ENCODE measurements at regions not wholly inside any gene's neighbourhood (a gene's known extent, or its start where the extent isn't known, plus 50 kb on each side); places are given as distances from the start of the nearest gene placed in this dataset.

DNA sequence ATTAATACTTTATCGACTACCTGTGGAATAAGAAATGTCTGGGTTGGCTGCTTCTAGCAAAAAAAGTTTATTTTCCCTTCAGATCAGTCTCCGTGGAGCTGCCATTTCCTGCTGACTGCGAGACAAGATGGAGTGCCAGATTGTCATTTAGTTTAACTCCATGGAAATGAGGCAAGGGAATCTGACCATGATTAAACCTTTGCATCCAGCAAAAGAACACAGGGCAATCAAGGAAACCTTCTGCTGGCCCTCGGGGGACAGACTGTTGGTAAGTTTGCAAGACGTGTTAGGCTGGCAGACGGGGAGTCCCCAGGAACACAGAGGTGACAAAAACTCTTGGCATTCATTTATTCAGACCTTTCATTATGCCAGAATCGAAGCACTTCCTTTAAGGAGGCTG lies 52.2 kb upstream of the SPACA1 start:
- H3K27ac ChIP-seq, result no peak overlapping the region

DNA sequence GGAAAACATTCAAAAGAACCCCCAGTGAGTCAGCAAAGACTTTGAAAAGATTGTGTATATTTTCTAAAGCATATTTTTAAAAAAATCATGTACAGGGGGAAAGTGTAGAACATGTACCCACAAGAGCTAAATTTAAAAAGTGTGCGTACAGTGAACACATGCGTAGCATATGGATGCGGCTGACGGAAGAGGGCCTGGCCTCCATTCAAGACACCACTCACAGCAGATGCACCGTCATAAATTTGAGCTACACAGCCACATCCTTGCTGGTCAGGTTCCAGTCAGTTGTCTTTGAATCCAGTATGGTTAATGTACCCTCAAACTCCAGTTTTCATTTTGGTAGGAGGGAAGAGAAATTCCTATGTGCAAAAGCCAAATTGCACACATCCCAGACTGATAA lies 54.3 kb upstream of the SPACA1 start:
- ATAC-seq, result no peak
- no peaks in the 10 kb centered on the region for H3K27me3 ChIP-seq

More for the DNA sequence above, 52.2 kb upstream of the SPACA1 start:
- no peak for DNase-seq
- Histone ChIP-seq H3K27me3 (no peaks in the 10 kb centered on the region), H3K4me3 (no peak overlapping the region), H3K4me1 (no peaks in the 10 kb centered on the region), H3K9me3 (no peaks in the 10 kb centered on the region), H3K36me3 (no peaks in the 10 kb centered on the region)
- no peak for ATAC-seq
- intact Hi-C loops (cut with DNase I), result no loop called here
- TF ChIP-seq, protein P1, sequence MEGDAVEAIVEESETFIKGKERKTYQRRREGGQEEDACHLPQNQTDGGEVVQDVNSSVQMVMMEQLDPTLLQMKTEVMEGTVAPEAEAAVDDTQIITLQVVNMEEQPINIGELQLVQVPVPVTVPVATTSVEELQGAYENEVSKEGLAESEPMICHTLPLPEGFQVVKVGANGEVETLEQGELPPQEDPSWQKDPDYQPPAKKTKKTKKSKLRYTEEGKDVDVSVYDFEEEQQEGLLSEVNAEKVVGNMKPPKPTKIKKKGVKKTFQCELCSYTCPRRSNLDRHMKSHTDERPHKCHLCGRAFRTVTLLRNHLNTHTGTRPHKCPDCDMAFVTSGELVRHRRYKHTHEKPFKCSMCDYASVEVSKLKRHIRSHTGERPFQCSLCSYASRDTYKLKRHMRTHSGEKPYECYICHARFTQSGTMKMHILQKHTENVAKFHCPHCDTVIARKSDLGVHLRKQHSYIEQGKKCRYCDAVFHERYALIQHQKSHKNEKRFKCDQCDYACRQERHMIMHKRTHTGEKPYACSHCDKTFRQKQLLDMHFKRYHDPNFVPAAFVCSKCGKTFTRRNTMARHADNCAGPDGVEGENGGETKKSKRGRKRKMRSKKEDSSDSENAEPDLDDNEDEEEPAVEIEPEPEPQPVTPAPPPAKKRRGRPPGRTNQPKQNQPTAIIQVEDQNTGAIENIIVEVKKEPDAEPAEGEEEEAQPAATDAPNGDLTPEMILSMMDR (IDR thresholded peaks at IDR 0.05), result no peak

DNA sequence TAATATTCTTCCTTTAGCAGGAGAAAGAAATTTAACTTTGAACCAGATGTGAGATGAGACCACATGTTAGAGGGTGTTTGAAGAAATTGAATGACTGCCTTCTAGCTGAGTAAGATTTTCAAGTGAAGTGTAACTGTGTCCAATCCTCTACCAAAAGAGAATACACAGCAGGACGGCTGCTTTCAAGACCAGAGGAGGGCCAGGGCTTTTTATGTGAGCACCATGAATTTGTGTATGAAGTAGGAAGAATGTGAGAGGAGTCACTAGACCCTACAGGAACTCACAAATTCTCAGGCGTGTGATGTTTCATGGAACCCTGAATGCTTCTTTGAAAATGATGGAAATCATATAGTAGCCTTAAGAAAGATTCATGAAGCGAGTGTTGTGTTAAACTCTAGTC lies 56.8 kb upstream of the SPACA1 start:
- no peak for ATAC-seq

More for the DNA sequence above, 54.3 kb upstream of the SPACA1 start:
- no peak for DNase-seq
- TF ChIP-seq, protein P1 (IDR thresholded peaks at IDR 0.05), result no peak
- Histone ChIP-seq H3K4me3 (no peak overlapping the region), H3K4me1 (no peaks in the 10 kb centered on the region), H3K27ac (no peak overlapping the region), H3K9me3 (no peaks in the 10 kb centered on the region), H3K36me3 (no peaks in the 10 kb centered on the region)
- intact Hi-C loops (cut with DNase I), result no loop called here

DNA sequence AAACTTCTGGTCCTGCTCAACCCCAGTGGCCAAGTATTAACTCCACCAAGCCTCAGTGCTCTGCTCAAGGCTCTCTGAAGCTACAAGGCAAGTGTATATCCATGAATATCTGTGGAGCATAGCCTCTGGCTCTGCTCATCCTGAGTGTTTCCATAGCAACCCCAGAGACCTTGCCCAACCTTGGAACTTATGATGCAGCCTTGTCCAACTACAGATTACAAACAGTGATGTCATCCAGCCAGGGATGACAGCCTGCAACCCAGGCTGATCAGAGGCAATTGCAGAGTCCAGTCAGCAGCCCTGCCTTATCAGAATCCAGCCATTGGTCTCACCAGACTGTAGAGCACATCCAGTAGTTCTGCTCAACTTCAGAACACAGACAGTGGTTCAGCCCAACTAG lies 65.5 kb upstream of the SPACA1 start:
- H3K9me3 ChIP-seq, result no peaks in the 10 kb centered on the region
- ATAC-seq (no peak), DNase-seq (no peak)
- no peaks in the 10 kb centered on the region for H3K4me1 ChIP-seq
- H3K4me3 ChIP-seq, result no peak overlapping the region
- H3K36me3 ChIP-seq, result no peaks in the 10 kb centered on the region
- TF ChIP-seq, protein P1 (IDR thresholded peaks at IDR 0.05), result no peak
- H3K27ac ChIP-seq, result no peak overlapping the region
- no peaks in the 10 kb centered on the region for H3K27me3 ChIP-seq
- intact Hi-C loops (cut with DNase I), result no loop called here

More for the DNA sequence above, 56.8 kb upstream of the SPACA1 start:
- Histone ChIP-seq H3K27me3 (no peaks in the 10 kb centered on the region), H3K36me3 (no peaks in the 10 kb centered on the region), H3K9me3 (no peaks in the 10 kb centered on the region), H3K27ac (no peak overlapping the region), H3K4me3 (no peak overlapping the region), H3K4me1 (no peaks in the 10 kb centered on the region)
- DNase-seq, result no peak
- intact Hi-C loops (cut with DNase I), result no loop called here
- TF ChIP-seq, protein P1 (IDR thresholded peaks at IDR 0.05), result no peak

DNA sequence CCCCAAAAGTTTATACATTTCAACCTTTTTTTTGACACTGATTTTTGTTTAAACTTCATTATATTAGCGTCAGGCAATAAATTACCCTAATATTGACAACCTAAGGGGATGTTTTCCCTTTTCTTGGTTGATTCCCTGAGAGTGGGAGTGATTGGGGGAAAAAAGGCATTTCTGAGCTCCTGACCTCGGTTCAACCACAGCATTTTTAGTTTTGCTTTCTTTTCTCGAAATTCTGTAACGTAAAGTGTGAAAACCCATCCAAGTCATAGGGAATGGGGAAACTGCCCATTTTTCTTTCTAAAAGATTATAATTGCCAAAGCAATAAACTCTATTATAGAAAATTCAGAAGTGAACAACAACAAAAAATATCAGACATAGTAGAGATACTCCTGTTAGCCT lies 67.9 kb upstream of the SPACA1 start:
- intact Hi-C loops (cut with DNase I), result no loop called here
- DNase-seq (no peak), ATAC-seq (no peak)
- Histone ChIP-seq H3K9me3 (no peaks in the 10 kb centered on the region), H3K27me3 (peaks cover 0 to 4% of the 10 kb centered on the region in 2 donors), H3K4me3 (no peak overlapping the region), H3K36me3 (no peaks in the 10 kb centered on the region), H3K4me1 (no peaks in the 10 kb centered on the region), H3K27ac (no peak overlapping the region)
- TF ChIP-seq, protein P1 (IDR thresholded peaks at IDR 0.05), result no peak

All from left lung (tissue), 4 donors.